ENCODE measurements at regions not wholly inside any gene's neighbourhood (a gene's known extent, or its start where the extent isn't known, plus 50 kb on each side); places are given as distances from the start of the nearest gene placed in this dataset.

- DNase-seq (ENCODE audit: low read depth in 2 of 2): no peak
- no peak overlapping the region for H3K4me3 ChIP-seq (replicated peaks in 1 of 2; ENCODE audit: low read depth in 2 of 2, low read length in 2 of 2)
- TF ChIP-seq CTCF (IDR thresholded peaks at IDR 0.05; ENCODE audit: low read depth, low read length): no peak
Measured at GRCh38 chr5:40165106-40165788, 514.5 kb upstream of the PTGER4 start.

GRCh38 chr5:40160435-40160834 lies 519.3 kb upstream of the PTGER4 start:
- no peak for TF ChIP-seq CTCF (IDR thresholded peaks at IDR 0.05; ENCODE audit: low read depth, low read length)
- no peak for DNase-seq (ENCODE audit: low read depth in 2 of 2)
- H3K4me3 ChIP-seq (replicated peaks in 1 of 2; ENCODE audit: low read depth in 2 of 2, low read length in 2 of 2): no peak overlapping the region

GRCh38 chr5:40154194-40154593 lies 525.5 kb upstream of the PTGER4 start:
- TF ChIP-seq CTCF (IDR thresholded peaks at IDR 0.05; ENCODE audit: low read depth, low read length): no peak
- H3K4me3 ChIP-seq (replicated peaks in 1 of 2; ENCODE audit: low read depth in 2 of 2, low read length in 2 of 2): no peak overlapping the region
- no peak for DNase-seq (ENCODE audit: low read depth in 2 of 2)

GRCh38 chr5:40150896-40151295 lies 528.8 kb upstream of the PTGER4 start:
- no peak overlapping the region for H3K4me3 ChIP-seq (replicated peaks in 1 of 2; ENCODE audit: low read depth in 2 of 2, low read length in 2 of 2)
- no peak for DNase-seq (ENCODE audit: low read depth in 2 of 2)
- TF ChIP-seq CTCF (IDR thresholded peaks at IDR 0.05; ENCODE audit: low read depth, low read length): no peak

- H3K4me3 ChIP-seq (replicated peaks in 1 of 2; ENCODE audit: low read depth in 2 of 2, low read length in 2 of 2): no peak overlapping the region
- TF ChIP-seq CTCF (IDR thresholded peaks at IDR 0.05; ENCODE audit: low read depth, low read length): no peak
- no peak for DNase-seq (ENCODE audit: low read depth in 2 of 2)
Measured at GRCh38 chr5:40141896-40142295, 537.8 kb upstream of the PTGER4 start.

GRCh38 chr5:40141418-40141817 lies 538.3 kb upstream of the PTGER4 start:
- H3K4me3 ChIP-seq (replicated peaks in 1 of 2; ENCODE audit: low read depth in 2 of 2, low read length in 2 of 2): no peak overlapping the region
- no peak for DNase-seq (ENCODE audit: low read depth in 2 of 2)
- no peak for TF ChIP-seq CTCF (IDR thresholded peaks at IDR 0.05; ENCODE audit: low read depth, low read length)

GRCh38 chr5:40137223-40137622 lies 542.5 kb upstream of the PTGER4 start:
- DNase-seq (ENCODE audit: low read depth in 2 of 2): no peak
- H3K4me3 ChIP-seq (replicated peaks in 1 of 2; ENCODE audit: low read depth in 2 of 2, low read length in 2 of 2): no peak overlapping the region
- TF ChIP-seq CTCF (IDR thresholded peaks at IDR 0.05; ENCODE audit: low read depth, low read length): no peak
